CD4-positive, alpha-beta T cell treated with Interferon alpha-2 for 1 hour (primary cell): ENCODE measurements at regions not wholly inside any gene's neighbourhood (a gene's known extent, or its start where the extent isn't known, plus 50 kb on each side); places are given as distances from the start of the nearest gene placed in this dataset.

ENCODE experiments used
- DNase-seq, 2 donors: peaks; one replicate each; pipeline ENCODE4 v3.0.0-alpha.2; 2020 to 2022

- DNase-seq = no peak
Measured at GRCh38 chr13:104473936-104474335, 1407.7 kb upstream of the SLC10A2 start.

DNA sequence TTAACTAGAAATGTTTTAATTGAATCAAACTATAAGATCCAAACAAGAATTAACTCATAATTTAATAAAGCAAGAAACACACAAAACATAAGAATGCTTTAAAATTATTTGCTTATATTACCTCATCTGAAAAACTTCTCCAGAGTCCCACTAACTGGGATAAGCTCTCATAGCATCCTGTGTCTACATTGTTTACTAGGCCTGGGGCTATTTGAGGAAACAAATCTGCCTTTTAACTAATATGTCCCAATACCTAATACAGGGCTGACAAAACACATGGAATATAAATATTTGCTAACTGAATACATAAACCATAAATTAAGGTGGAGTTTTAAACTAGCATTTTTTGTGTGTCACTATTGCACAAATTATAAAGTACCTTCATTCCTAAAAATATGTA, 1399.8 kb upstream of the SLC10A2 start:
- DNase-seq = no peak

GRCh38 chr13:104461049-104461448, 1394.8 kb upstream of the SLC10A2 start:
- DNase-seq = no peak

GRCh38 chr13:104460554-104460953, 1394.3 kb upstream of the SLC10A2 start:
- DNase-seq = no peak

- no peak for DNase-seq
Measured at GRCh38 chr13:104450006-104450405, 1383.8 kb upstream of the SLC10A2 start.

DNA sequence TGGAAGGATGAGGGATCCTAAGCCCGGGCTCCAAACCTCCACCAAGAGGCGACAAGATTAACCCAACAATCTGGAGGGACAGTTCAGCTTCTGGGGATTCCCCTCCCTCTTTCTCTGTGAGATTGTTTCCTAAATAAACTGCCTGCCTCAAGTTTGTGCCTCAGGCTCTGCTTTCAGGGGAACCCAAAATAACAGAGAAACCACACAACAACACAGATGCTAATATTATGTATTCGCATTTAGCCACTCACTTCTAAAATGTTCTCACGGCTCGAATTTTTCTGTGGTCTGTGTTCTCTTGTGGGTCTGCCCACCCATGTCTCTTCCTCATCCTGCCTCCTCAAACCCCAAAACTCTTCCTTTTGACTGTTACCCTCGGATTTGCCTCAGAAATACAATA, 1381.1 kb upstream of the SLC10A2 start:
- no peak for DNase-seq

DNA sequence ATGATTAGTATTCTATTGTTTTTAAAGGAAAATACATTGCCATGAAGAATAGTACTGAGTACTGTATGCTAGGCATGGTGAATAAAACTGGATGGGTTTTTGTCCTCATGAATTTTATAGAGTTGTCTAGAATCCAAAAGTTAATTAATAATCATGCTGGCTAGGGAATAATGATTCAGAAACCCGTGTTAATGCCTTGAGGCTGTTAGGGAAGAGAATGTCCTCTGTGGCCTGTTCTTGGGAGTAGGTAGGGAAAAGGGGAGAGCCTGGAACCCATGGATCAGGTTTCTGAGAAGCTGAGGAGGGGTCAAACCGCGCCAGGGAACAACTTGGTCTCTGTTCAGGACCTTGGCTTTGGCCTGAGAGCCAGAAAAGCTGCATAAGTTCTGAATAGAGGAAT, 1376.3 kb upstream of the SLC10A2 start:
- no peak for DNase-seq

- DNase-seq = no peak
Measured at GRCh38 chr13:104436555-104436954, 1370.3 kb upstream of the SLC10A2 start.

GRCh38 chr13:104431895-104432294, 1365.7 kb upstream of the SLC10A2 start:
- no peak for DNase-seq

DNA sequence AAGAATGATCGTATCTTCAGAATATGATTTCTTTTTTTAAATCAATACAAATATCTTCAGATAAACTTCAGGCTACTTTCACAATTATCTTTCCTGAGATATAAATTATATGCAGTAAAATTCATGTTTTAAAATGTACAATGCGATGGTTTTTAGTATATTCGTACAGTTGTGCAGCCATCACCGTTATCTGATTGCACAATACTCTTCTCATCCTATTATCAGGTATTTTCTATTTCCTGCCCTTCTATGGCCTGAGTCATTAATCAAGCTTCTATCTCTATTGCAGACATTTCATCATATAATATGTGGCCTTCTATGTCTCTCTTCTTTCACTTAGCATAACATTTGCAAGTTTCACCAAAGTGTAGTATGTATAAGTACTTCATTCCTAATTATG, 1360.2 kb upstream of the SLC10A2 start:
- no peak for DNase-seq

DNA sequence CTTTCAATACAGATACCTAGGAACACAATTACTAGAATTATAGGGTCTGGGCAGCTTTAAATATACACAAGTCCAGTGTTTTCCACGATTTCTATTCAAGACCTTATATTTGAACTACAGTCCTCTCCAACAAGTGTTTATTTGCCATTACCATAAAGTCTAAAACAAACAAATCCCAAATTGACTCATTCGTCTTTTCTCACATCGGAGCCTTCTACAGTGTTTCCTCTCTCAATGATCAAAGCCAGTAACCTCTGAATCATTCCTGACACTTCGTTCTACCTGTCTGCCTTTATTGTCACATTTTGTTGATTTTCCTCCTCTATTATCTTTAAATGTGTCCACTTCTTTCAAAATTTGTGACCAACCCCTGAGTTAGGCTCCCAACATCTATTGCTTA, 1356.5 kb upstream of the SLC10A2 start:
- no peak for DNase-seq

- DNase-seq = no peak
Measured at GRCh38 chr13:104416973-104417372, 1350.8 kb upstream of the SLC10A2 start.

DNA sequence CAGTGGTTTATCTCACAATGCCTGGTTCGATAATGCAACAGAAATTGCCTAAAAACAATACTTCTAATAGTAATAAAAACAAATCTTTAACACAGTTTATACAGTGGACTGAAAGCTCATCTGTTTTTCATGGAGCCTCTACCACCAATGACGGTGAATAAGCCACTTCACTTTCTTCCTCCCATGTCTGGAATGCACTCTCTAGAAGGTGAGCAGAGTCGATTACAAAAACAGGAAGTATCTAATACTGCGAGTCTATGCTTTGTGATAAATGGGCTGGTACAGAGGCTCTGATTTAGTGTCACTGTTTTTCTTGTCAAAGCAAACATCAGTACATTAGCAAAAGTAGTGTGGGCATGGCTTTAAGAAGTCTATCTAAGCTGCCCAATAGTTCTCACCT, 1348.6 kb upstream of the SLC10A2 start:
- DNase-seq = no peak

- DNase-seq = no peak
Measured at GRCh38 chr13:104414181-104414580, 1348.0 kb upstream of the SLC10A2 start.

DNA sequence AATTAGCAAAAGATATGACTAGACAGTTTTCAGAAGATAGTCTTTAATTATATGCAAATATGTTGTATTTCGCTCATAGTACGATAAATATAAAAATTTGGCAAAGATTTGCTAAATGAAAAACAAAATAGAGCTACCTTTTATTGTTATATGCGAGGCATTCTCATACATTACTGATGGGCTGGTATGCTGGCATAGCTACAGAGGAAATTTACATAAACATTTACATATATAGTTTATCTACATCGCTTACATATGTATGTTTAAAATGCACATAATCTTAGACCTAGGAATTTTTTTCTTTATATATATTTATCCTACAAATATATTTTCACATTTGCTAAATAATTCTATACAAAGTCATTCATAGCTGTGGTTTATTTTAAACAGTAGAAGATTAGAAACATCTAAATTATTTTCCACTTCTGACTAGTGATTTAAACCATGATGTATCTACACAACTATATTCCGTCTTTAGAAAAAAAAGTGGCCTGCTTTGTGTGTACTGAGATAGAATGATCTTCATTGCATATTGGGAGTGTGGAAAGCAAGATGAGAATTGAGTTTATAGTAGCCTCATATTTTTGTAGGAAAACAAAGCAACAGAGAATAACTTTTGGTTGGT, 1345.0 kb upstream of the SLC10A2 start:
- DNase-seq = no peak

DNA sequence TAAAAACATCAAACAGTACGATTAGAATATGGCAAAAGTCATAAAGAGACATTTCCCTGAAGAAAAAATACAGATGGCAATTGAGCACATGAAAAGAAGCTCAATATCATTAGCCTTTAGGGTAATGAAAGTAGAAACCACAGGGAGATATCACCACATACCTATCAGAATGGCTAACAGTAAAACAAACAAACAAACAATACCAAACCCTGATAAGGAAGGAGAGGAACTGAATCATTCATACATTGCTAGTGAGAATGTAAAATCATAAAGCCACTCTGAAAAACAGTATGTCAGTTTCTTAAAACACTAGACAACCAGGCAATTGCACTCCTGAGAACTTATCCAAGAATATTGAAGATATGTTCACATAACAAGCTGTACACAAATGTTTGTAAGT, 1342.5 kb upstream of the SLC10A2 start:
- DNase-seq = no peak

GRCh38 chr13:104404325-104404724, 1338.1 kb upstream of the SLC10A2 start:
- no peak for DNase-seq

DNA sequence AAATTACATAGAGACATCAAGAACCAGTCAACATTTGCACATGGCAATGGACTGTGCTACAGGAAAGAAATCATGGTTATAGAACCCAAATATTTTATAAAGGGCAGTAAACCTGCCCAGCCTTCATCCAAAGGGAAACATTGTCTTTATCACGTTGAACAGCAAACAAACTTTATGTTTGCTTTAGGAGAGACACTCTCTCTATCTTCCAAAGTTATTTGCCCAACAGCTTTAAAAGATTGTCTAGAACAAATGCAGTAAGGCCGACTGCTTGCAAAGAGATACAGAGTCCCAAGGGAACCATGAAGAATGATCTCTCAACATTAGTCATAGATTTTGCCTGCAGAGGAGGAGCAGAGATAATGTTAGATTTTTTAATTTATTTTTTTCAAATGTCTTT, 1323.5 kb upstream of the SLC10A2 start:
- DNase-seq = no peak

- DNase-seq = no peak
Measured at GRCh38 chr13:104387510-104387909, 1321.3 kb upstream of the SLC10A2 start.

GRCh38 chr13:104385404-104385803, 1319.2 kb upstream of the SLC10A2 start:
- no peak for DNase-seq

- no peak for DNase-seq
Measured at GRCh38 chr13:104382951-104383350, 1316.7 kb upstream of the SLC10A2 start.

GRCh38 chr13:104376588-104376987, 1310.4 kb upstream of the SLC10A2 start:
- DNase-seq = no peak

DNA sequence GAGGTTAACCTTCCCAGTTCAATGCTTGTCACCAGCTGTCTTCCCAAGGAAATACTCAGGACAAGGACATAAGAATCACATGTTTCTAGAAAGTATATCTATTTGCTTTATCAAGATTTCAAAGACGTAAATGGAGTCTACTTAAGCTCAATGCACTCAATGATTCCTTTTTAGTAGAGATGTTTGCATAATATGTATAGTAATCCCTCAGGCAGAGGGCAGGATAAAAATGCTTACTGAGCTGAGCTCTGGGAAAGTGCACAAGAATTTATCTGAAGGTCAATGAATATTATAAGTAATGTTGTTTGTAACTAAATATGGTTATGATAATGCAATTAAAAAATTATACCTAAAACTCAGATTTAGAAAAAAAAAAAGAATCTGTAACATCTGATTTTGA, 1309.4 kb upstream of the SLC10A2 start:
- no peak for DNase-seq

- DNase-seq = no peak
Measured at GRCh38 chr13:104372095-104372655, 1306.0 kb upstream of the SLC10A2 start.

DNA sequence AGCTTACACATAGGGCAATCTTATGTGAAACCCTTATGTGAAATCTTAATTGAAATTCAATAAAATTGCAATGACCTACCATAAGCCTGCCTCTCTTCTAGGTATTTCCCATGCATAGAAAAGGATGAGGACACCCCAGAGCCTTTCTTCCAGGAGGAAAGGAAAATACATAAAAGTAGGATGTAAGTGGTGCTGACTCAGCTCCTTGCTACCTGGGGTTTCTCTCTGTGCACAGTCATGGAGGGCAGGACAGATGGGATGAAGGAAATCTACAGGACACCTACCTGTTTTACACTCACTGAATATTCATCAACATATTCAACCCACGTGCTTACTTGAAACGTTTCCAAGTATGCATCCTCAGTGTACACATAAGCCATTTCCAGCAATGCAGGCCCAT, 1299.2 kb upstream of the SLC10A2 start:
- no peak for DNase-seq
